H1 (cell line): ENCODE measurements at regions not wholly inside any gene's neighbourhood (a gene's known extent, or its start where the extent isn't known, plus 50 kb on each side); places are given as distances from the start of the nearest gene placed in this dataset.
"Not testable (repeated sequence)": the region's sequence is repeated elsewhere in the genome, so short reads cannot be mapped to it uniquely, and the experiment has no call there.

ENCODE experiments used
- CTCF ChIA-PET: fragments of 300-600 bp; sonication (Branson Sonifier 250); formaldehyde crosslinking; loops from one replicate; lab custom pipeline; 2021; ENCODE audit not compliant: partially characterized antibody; lab: Charles Lee
- POLR2A ChIA-PET: fragments of 300-600 bp; sonication (Branson Sonifier 250); formaldehyde crosslinking; loops from one replicate; lab custom pipeline; 2021; ENCODE audit warnings: inconsistent platforms; ENCODE audit not compliant: partially characterized antibody; lab: Charles Lee
- DNase-seq, 2 experiments: peaks; one replicate each; pipeline versions ENCODE4 v3.0.0 to v3.0.0-alpha.2; 2010 to 2022; ENCODE audit warnings: low spot score in 2 of 2, low read depth in 1 of 2, mixed read lengths in 1 of 2
- FAIRE-seq: peaks from 2 replicates; lab custom pipeline; 2011; peaks lifted over from hg19 to GRCh38; lab: Jason Lieb, UNC
- H2AFZ ChIP-seq: 2 replicates; pipeline ENCODE4 v1.8.1; 2012; ENCODE audit warnings: low read length, inconsistent platforms
- H2AK5ac ChIP-seq: 2 replicates; pipeline ENCODE4 v1.6.1; 2013; ENCODE audit warnings: low read depth, low read length
- H2BK120ac ChIP-seq: replicated peaks from 2 replicates; pipeline ENCODE3; 2013; ENCODE audit warnings: low read depth, low read length, inconsistent platforms
- H2BK12ac ChIP-seq: 2 replicates; pipeline ENCODE4 v1.6.1; 2013; ENCODE audit warnings: low read depth, low read length
- H2BK15ac ChIP-seq: 2 replicates; pipeline ENCODE4 v1.6.1; 2013; ENCODE audit warnings: low read length
- H2BK20ac ChIP-seq: 2 replicates; pipeline ENCODE4 v1.6.1; 2013; ENCODE audit warnings: low read length
- H2BK5ac ChIP-seq: 2 replicates; pipeline ENCODE4 v1.6.1; 2013; ENCODE audit warnings: low read depth, low read length
- H3K14ac ChIP-seq: 2 replicates; pipeline ENCODE4 v1.6.1; 2013; ENCODE audit warnings: inconsistent platforms; ENCODE audit not compliant: insufficient read length
- H3K18ac ChIP-seq: 2 replicates; pipeline ENCODE4 v1.6.1; 2013; ENCODE audit warnings: low read length; ENCODE audit errors: extremely low read depth
- H3K23ac ChIP-seq: 2 replicates; pipeline ENCODE4 v1.6.1; 2013; ENCODE audit warnings: inconsistent platforms; ENCODE audit not compliant: insufficient read length
- H3K23me2 ChIP-seq: 2 replicates; pipeline ENCODE4 v1.6.1; 2013; ENCODE audit warnings: low read depth, low read length
- H3K27ac ChIP-seq: 2 replicates; pipeline ENCODE4 v1.6.1; 2011; ENCODE audit warnings: low read depth, low read length, inconsistent platforms
- H3K27me3 ChIP-seq, 4 experiments: replicated peaks in 1 of 4; 1 replicate in 1 of 4; 2 replicates in 3 of 4; pipeline versions ENCODE4 v1.6.1 to v1.8.1; 2011 to 2013; ENCODE audit warnings: low read length in 3 of 4, mild to moderate bottlenecking in 3 of 4, inconsistent platforms in 2 of 4, mixed read lengths in 2 of 4, moderate library complexity in 1 of 4; ENCODE audit not compliant: control insufficient read depth in 3 of 4, insufficient read depth in 3 of 4; ENCODE audit errors: extremely low read depth in 1 of 4
- H3K36me3 ChIP-seq, 4 experiments: 2 replicates each; pipeline versions ENCODE4 v1.6.1 to v1.8.1; 2011 to 2013; ENCODE audit warnings: mild to moderate bottlenecking in 4 of 4, low read length in 3 of 4, moderate library complexity in 2 of 4, control low read depth in 1 of 4, inconsistent platforms in 1 of 4; ENCODE audit not compliant: insufficient read depth in 4 of 4, control insufficient read depth in 2 of 4
- H3K4ac ChIP-seq: replicated peaks from 2 replicates; pipeline ENCODE3; 2013; ENCODE audit warnings: low read length, low read depth, mixed read lengths, inconsistent platforms; ENCODE audit not compliant: insufficient read length
- H3K4me1 ChIP-seq, 4 experiments: replicated peaks in 1 of 4; 1 replicate in 1 of 4; 2 replicates in 3 of 4; pipeline versions ENCODE4 v1.6.1 to v1.8.1; 2011 to 2013; ENCODE audit warnings: low read length in 3 of 4, inconsistent platforms in 2 of 4, mixed read lengths in 1 of 4; ENCODE audit not compliant: insufficient read depth in 4 of 4, control insufficient read depth in 3 of 4
- H3K4me2 ChIP-seq, 2 experiments: 2 replicates each; pipeline versions ENCODE4 v1.6.1 to v1.8.1; 2011 to 2013; ENCODE audit warnings: low read depth in 2 of 2, low read length in 2 of 2, control low read depth in 1 of 2, inconsistent platforms in 1 of 2, mild to moderate bottlenecking in 1 of 2; ENCODE audit not compliant: insufficient read depth in 1 of 2
- H3K4me3 ChIP-seq, 4 experiments: fragments of 200-600, 300-600 bp in 1 of 4; sonication (generic), shearing (Covaris generic), sonication (Bioruptor Twin) in 1 of 4; 2 replicates each; pipeline versions ENCODE4 v1.5.1 to v1.8.1; 2011 to 2016; ENCODE audit warnings: low read length in 4 of 4, low read depth in 3 of 4, control low read depth in 2 of 4, inconsistent platforms in 2 of 4, mild to moderate bottlenecking in 2 of 4, mixed read lengths in 1 of 4, moderate library complexity in 1 of 4; ENCODE audit not compliant: insufficient read depth in 2 of 4; ENCODE audit errors: extremely low read depth in 1 of 4
- H3K56ac ChIP-seq: replicated peaks from 2 replicates; pipeline ENCODE3; 2013; ENCODE audit warnings: low read depth, mild to moderate bottlenecking, mixed read lengths, low read length, inconsistent platforms; ENCODE audit not compliant: insufficient read length
- H3K79me1 ChIP-seq: 2 replicates; pipeline ENCODE4 v1.6.1; 2013; ENCODE audit warnings: low read depth, low read length, control low read depth
- H3K79me2 ChIP-seq, 2 experiments: 2 replicates each; pipeline versions ENCODE4 v1.6.1 to v1.8.1; 2012 to 2013; ENCODE audit warnings: low read length in 2 of 2, mild to moderate bottlenecking in 2 of 2, inconsistent platforms in 1 of 2; ENCODE audit not compliant: insufficient read depth in 2 of 2, control insufficient read depth in 1 of 2
- H3K9ac ChIP-seq, 4 experiments: replicated peaks in 1 of 4; 1 replicate in 1 of 4; 2 replicates in 3 of 4; pipeline versions ENCODE4 v1.6.1 to v1.8.1; 2011 to 2013; ENCODE audit warnings: low read depth in 3 of 4, low read length in 3 of 4, control low read depth in 2 of 4, mild to moderate bottlenecking in 2 of 4, moderate library complexity in 2 of 4, inconsistent platforms in 1 of 4; ENCODE audit errors: extremely low read depth in 1 of 4
- H3K9me3 ChIP-seq, 2 experiments: 2 replicates each; pipeline versions ENCODE4 v1.6.1 to v1.8.1; 2012 to 2013; ENCODE audit warnings: mild to moderate bottlenecking in 2 of 2, moderate library complexity in 2 of 2, control low read depth in 1 of 2, inconsistent platforms in 1 of 2, low read depth in 1 of 2, low read length in 1 of 2, mixed read lengths in 1 of 2; ENCODE audit not compliant: insufficient read depth in 2 of 2
- H4K20me1 ChIP-seq, 2 experiments: replicated peaks in 1 of 2; 2 replicates each; pipeline versions ENCODE3 to v1.8.1; 2011 to 2013; ENCODE audit warnings: inconsistent platforms in 2 of 2, low read length in 2 of 2, mild to moderate bottlenecking in 1 of 2; ENCODE audit not compliant: insufficient read depth in 2 of 2, control insufficient read depth in 1 of 2
- H4K5ac ChIP-seq: 2 replicates; pipeline ENCODE4 v1.6.1; 2013; ENCODE audit warnings: low read length, low read depth, mixed read lengths, inconsistent platforms; ENCODE audit not compliant: insufficient read length
- H4K8ac ChIP-seq: 2 replicates; pipeline ENCODE4 v1.8.0; 2013; ENCODE audit warnings: mild to moderate bottlenecking, moderate library complexity, low read length, inconsistent platforms; ENCODE audit not compliant: insufficient read depth; ENCODE audit errors: extremely low read depth
- H4K91ac ChIP-seq: replicated peaks from 2 replicates; pipeline ENCODE3; 2013; ENCODE audit warnings: low read length, mixed read lengths, inconsistent platforms; ENCODE audit not compliant: insufficient read length
- WGBS, 2 experiments: shearing (Covaris generic) in 1 of 2; methylation state at CpG; one replicate each; pipeline versions ENCODE4 v1.1.6 to v1.1.7; 2013 to 2015; ENCODE audit warnings: low lambda C conversion rate in 2 of 2, mixed read lengths in 2 of 2, inconsistent platforms in 1 of 2, low coverage in 1 of 2, missing lambda C conversion rate in 1 of 2; ENCODE audit not compliant: insufficient replicate concordance in 2 of 2, insufficient coverage in 1 of 2, insufficient read length in 1 of 2; ENCODE audit errors: extremely low coverage in 1 of 2, missing lambda C conversion rate in 1 of 2; 5-methylcytosine and 5-hydroxymethylcytosine counted together

DNA sequence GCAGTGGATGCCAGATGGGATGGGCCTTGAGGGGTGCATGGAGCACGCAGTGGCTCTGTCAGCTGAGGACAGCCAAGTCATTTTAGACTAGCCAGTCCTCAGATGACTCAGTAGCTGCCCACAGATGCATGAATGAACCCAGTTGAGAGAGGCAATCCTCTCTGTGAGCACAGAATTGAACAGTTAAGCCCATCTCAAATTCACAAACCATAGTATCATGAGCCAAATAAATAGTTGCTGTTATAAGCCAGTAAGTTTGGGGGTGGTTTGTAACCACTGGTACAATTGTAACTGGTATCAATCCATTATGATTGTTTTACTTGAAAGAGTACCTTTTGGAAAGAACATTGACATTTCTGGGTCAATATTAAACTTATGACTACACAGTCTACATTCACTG is 120.0 kb upstream of the NEK3 start:
- H2BK120ac ChIP-seq, H3K23ac ChIP-seq, H3K4ac ChIP-seq, H2BK12ac ChIP-seq, H3K14ac ChIP-seq, H3K4me2 ChIP-seq, H2BK5ac ChIP-seq, H3K27ac ChIP-seq, H4K8ac ChIP-seq, H3K4me1 ChIP-seq, H3K4me3 ChIP-seq, H3K56ac ChIP-seq, H3K23me2 ChIP-seq, H4K91ac ChIP-seq, H3K79me1 ChIP-seq, H3K36me3 ChIP-seq, H3K79me2 ChIP-seq, H2BK15ac ChIP-seq, H3K9ac ChIP-seq, H2AK5ac ChIP-seq, H4K20me1 ChIP-seq, H3K18ac ChIP-seq, H3K9me3 ChIP-seq, H4K5ac ChIP-seq, DNase-seq, H2AFZ ChIP-seq, H3K27me3 ChIP-seq, H2BK20ac ChIP-seq, POLR2A ChIA-PET, CTCF ChIA-PET: not testable (repeated sequence)
- FAIRE-seq = peak; percentile 7
- WGBS, 2 experiments = no CpG with 5 or more reads among the region's 1 CpG

DNA sequence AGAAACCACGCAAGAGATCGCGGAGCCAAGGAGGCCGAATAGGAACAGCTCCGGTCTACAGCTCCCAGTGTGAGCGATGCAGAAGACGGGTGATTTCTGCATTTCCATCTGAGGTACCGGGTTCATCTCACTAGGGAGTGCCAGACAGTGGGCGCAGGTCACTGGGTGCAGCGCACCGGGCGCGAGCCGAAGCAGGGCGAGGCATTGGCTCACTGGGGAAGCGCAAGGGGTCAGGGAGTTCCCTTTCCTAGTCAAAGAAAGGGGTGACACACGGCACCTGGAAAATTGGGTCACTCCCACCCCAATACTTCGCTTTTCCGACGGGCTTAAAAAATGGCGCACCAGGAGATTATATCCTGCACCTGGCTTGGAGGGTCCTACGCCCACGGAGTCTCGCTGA is 94.9 kb upstream of the NEK3 start:
- H3K27me3 ChIP-seq, H2BK12ac ChIP-seq, H3K4ac ChIP-seq, H3K23me2 ChIP-seq, FAIRE-seq, CTCF ChIA-PET, H2BK15ac ChIP-seq, H4K5ac ChIP-seq, H4K91ac ChIP-seq, H2AFZ ChIP-seq, H3K56ac ChIP-seq, H3K4me3 ChIP-seq, H3K27ac ChIP-seq, H3K14ac ChIP-seq, H2BK20ac ChIP-seq, H2AK5ac ChIP-seq, H3K9me3 ChIP-seq, H4K20me1 ChIP-seq, H3K4me1 ChIP-seq, H2BK120ac ChIP-seq, H3K9ac ChIP-seq, H2BK5ac ChIP-seq, H3K79me2 ChIP-seq, H3K79me1 ChIP-seq, POLR2A ChIA-PET, H4K8ac ChIP-seq, H3K18ac ChIP-seq, H3K4me2 ChIP-seq, H3K36me3 ChIP-seq, DNase-seq, H3K23ac ChIP-seq: not testable (repeated sequence)
- WGBS, 2 experiments = 98% methylated on average over 12 of the region's 24 CpGs; no CpG with 5 or more reads in 1 of the 2 experiments
